ENCODE measurements at regions not wholly inside any gene's neighbourhood (a gene's known extent, or its start where the extent isn't known, plus 50 kb on each side); places are given as distances from the start of the nearest gene placed in this dataset.

DNA sequence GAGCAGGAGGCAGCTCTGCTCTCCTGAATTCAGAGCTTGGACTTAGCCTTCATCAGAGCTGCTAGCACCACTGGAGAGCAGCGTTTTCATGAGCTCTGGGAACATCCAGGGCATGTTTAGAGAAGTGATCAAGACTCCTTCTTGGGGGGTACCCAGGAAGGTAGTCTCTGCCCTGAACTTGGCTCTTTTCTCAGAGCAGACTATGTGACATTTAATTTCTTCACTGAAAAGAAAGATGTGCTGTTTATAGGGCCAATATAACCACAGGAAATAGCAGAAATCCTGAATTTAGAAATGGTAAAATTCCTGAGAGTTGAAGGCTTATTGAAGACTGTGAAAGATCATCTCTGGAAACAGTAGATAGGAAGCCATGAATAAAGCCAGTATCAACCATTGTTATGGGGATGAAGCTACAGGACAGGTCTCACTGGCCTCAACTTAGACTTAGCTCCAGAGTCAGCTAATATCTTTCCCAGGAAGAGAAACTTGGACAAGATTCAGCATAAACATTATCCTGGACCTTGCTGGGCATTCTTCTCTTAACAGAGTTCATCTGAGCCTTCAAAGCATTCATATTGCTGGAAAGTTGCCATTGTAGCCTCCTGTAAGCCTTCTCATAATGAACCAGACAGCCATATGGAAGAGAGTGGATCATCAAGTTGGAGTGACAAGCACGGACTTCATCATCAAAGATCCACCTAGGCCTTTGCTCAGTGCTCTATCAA is 386.6 kb upstream of the THBS1 start:
- DNase-seq: no peak

DNA sequence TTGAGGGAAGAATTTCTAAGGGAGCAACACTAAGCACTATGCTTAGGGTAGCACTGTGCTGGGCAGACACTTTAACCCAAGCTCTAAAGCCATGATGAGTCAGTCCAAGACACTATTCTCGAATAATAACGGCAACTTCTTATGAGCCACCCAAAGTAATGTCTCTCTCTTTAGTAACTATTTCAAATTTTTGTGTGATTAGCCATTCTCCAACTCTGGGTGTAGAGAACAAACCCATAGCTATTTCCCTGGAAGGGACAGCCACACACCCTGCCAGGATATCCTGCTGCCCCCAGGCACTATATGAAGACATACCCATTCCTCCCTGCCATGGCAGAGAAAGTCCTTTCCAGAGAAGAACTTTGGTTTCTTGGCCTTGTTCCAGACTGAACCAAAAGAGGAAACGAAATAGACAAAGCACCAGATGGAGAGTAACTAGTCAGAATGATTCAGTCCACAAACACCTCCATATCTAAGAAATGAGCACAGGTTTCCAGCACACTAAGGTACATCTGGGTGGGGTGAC is 384.9 kb upstream of the THBS1 start:
- no peak for DNase-seq

DNA sequence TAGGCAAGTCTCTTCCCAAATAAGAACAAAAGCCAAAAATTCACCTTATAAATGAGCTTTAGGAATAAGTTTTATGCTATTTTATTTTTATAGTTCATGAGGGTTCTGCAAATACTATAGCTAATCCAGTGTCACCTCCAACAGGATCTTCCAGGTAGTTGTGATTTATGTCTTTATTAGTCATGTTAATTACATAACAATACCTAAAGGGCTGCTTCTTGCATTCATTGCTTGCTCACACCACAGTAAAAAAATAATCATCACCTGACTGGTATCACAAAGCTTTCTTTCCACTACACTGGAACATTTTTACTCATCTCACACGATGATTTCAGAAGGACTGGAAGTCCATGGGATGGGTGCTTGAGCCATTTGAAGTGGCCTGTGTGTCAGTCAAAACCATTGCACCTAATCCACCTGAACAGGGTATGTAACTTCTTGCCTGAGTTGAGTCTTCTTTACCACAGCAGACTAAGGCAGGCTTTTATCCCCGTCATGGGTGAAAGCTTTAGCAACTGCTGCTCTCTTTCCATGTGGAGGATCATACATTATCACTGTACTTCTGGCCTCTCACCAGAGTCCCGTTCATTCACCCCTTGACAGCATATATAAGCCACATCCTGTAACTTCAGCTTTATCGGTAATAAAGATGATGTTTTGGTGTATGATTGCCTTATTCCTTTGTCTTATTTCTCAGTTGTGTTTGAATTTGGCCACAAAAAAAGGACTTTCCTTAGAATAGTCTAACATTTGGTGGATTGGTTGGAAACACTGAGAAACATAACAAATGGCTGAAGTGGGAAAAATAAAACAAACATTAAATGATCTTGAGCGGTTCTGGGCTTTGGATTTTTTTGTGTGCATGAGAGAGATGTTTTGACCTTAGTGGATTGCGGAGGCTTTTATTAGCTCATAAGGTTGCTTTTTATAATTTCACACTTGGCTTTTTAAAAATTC is 382.6 kb upstream of the THBS1 start:
- DNase-seq: no peak

DNA sequence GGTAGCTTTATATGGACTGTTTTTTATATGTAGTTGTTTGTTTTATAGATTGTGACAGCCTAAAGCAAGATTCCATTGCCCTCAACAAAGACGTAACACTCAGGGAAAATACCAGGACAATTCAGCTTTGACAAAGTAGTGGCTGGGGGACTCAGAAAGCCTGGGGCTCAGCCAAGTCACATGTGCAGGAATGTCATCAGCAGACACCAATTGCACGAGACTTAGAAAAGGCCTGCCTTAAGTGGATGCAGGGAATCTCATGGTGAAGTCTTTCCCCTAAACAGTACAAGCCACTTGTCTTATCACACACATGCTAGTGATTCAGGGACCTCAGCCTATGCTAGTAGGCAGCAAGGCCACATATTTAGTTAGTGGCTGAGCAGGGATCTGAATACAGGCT is 381.8 kb upstream of the THBS1 start:
- peak; percentile 76 for DNase-seq

DNA sequence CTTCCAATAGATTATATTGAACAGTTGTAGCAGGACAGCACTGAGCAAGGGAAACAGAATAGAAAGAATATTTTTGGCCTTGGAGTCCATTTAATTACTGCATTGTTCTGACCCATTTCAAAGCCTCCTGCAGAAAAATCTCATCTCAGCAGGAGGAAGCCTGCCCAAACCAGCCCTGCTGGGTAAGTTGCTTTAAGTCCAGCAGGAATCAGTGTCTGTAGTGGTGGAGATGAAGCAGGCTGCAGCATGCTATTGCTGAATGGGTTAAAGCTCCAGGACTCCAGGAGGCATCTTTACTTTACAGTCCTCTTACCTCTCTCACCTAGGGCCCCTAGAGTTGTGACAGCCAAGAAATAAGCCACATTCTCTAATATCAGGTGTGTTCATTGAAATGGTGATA is 380.3 kb upstream of the THBS1 start:
- no peak for DNase-seq

DNA sequence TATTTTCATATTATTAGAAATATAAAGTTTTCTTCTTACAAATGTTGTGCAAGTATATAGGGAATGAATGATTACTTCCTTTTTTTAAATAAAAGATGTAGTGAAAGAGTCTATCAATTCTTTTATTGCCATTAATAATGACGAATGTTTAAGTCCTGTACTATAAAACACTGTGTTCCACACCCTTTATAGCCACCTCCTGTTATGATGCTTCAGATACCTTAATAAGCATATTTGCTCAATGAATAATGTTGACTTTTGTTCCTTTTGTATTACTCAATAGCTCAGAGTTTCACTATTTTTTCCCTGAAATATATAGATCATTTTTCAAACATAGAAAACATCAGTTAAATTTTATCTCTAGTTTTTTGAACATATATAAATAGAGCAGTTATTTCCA is 378.2 kb upstream of the THBS1 start:
- DNase-seq: no peak

DNA sequence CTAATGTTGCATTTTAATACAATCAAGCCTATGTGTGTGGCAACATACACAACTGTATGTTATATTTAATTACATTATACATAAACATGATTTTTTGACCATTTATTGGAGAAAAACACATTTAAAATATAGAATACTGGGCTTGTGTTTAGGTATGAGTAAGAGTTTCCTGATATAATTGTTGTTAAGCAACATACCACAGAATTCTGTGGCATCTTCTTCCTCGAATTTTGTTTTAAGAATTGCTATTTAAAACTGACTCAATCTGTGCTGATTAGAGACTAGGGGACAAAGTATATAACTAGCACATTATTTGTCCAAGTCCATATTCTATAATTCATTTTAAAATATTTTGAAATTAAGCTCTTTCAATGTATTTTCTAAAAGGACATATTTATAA is 376.8 kb upstream of the THBS1 start:
- DNase-seq: no peak

DNA sequence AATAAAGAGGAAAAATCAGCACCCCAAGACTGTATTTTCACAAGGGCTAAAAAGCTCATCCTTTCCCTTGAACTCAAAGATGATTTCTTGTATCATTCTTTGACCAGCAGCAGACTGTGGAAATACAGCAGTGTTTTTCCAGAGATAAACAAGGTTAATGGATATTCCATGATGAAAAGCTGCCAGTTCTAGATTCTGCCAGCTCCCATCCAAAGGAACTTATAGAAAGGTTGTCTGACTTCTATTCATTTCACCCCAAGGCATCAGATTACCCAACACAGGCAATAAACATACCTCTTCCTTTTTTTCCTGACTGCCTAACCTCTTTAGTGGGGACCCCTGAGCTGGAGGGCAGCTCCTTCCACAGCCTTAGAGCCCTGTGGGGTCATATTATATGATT is 375.8 kb upstream of the THBS1 start:
- no peak for DNase-seq

DNA sequence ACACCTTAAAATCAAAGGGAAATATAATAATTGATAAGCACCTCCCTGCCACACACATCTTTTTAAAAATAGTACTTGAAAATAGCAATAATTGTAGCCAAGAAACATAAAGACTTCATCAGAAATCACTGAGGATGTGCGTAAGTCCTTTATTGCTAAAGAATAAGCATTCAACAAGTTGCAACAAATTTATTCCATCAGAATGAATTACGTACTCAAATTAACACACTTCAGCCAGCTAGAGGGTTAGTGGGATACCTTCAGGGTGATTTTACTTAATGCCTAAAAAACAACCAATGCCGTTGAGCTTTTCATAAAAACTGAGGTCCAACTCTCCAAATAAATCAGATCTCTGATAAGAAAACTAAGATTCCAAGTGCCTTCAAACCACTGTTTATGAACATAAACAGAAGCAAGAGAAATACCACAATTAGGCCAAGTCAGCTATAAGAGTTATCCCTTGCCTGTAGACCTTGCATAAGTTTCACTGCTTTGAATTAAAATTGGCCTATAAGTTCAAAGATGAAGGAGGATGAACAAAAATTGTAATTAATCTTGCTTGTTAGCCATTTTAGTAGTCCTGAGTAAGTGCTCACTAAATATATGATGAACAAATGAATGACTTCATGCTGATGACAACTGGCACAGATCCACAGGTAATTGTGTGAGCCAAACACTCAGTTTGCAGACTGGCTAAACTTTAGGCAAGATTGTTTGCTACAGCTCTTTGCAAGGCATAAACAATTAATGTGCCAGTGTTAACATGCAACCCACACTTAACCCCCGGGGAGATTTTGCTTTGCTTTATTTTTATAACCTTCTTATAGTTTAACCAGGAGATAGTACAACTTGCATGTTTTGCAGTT is 375.1 kb upstream of the THBS1 start:
- no peak for DNase-seq

DNA sequence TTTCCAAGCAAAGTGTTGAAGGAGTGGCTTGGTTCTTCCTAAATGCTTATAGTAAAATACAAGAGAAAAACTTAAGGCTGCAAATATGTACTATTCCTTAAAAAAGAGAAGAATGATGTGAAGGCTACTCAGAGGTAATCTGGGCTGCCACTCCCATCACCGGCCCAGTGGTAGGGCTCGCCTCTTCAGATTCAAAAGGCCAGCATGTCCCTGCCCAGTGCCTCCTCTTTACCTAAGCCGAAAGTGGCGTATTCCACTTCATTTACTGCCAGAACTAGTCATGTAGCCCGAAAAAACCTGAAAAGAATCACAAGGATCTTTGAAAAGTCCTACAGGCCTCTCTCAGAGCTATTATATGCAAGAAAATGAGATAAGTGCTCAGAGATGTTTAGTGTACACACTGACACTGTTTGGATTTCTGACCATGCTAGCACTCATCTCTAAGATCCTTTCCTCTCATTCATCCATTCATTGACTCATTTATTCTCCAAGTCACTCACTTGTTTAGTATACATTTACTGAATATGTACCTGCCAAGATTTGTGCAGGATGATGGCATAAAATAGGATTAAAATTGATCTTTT is 373.3 kb upstream of the THBS1 start:
- no peak for DNase-seq

DNA sequence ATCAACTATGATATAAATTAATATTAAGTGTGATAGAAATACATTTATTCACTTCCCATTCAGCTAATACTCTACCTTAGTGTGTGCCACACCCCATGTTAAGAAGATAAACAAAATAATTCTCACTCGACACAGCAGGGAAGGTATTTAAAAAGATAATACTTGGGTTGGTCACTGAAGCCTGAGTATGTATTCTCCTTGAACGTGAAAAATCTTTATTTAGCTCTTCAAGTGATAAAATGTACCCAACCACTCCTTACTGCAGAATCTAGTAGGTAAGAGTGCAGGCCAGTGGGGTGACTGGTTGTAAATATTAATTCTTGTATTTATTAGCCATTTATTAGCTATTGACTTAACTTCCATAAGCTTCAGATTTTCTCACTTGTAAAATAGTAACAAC is 372.7 kb upstream of the THBS1 start:
- no peak for DNase-seq

DNA sequence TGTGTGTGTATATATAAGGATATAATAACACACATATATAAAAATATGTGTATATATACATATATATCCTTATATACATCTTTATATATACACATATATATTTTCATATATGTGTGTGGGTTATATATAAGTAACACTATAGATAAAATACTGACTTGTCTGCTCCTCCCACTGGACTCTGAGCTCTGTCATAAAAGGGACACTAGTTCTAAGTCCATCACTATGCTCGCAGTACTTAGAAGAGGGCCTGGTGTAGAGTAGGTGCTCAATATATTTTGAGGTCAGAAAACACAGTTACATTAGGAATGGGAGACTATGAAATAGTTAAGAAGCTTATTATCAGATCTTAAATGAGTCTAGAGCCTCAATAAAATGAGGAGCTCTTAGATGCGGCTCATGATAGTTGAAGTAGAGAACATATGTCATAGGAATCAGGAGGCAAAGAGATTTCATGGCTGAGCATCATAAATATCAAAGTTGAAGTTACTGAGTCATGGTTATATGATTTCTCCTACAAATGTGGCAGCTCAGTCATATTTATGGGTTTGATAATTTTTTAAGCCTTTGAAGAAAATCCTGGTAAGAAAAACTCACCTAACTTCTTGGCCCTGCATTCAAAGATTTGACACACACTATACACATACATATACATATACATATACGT is 371.2 kb upstream of the THBS1 start:
- no peak for DNase-seq

DNA sequence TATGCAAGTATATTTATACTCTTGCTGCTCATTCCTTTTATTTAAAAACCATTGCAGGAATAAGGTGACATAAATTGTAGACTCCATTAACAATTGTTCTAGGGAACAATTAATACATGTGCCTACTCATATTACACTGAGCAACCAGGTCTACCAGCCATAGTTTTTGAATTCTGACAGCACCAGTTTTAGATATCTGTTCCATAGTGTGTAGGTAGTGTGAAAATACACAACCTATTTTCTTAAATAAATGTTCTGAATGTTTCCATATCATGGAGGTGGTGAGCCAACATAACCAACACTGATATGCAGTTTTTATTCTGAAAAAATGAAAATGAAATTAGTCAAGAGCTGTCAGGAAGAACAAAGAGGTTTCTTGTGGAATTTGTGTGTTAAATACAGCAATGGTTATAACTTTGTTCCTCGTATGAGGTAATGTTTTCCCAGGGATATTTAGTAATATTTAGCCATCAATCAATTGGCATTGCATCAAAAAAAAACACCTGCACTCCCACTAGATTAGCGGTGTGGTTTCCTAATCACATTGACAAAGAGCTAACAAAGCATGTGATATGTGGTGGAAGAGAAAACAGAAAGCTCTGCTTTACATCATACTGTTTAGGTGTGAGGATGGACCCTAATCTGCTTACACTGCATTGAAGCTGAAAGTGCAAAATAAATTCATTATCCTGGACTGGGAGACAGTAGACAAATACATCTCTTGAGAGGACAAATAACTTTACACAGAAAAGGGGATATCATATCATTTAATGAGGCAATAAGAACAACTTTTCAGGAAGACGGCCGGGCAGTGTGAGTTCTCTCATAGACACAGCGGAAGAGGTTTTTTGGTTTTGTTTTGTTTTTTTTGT is 369.5 kb upstream of the THBS1 start:
- DNase-seq: no peak

DNA sequence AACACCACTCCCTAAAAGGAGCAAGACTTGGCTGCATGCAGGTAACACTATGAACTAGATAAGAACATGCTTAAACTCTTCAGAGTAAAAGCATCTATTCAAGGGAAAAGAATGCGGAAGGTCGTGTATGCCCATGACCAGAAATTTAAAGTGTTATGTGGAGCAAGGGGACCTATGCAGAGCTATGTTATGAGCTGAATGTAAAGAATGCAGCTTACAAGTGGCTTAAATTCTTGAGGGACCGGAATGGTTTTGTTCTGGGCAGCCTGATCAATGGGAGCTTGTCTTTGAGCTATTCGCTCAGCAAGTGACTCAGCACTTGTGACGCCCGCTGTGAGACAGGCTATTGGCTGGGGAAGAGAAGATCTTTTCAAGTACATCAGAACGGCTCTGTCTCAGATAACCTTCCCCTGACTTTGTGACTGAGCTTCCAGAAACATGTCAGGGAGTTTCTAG is 367.5 kb upstream of the THBS1 start:
- DNase-seq: peak; percentile 52

DNA sequence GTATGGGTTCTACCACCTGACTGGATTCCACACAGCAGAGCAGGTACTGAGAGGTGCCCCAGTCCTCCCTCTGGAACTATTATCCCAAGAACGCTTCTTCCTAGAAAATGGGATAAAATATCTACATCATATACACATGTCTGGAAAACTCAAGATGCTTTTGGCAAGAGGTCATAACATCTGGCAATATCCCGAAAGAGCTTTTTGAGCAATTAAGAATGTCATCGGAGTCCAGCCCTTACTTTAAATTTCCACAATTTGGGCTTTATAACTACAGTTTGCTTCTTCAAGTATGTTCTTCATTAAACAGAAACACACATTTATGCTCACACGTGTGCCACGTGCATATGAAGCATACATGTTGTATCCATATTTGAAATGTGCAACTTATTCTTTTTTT is 365.9 kb upstream of the THBS1 start:
- DNase-seq: peak; percentile 32

DNA sequence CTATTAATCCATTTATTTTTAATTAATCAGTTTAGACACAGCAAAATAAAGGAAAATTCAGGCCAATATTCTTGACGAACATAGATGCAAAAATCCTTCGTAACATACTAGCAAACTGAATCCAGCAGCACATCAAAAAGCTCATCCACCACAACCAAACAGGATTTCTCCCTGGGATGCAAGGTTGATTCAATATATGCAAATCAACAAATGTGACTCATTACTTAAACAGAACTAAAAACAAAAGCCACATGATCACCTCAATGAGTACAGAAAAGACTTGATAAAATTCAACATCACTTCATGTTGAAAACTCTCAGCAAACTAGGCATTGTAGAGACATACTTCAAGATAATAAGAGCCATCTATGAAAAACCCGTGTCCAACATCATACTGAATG is 364.1 kb upstream of the THBS1 start:
- no peak for DNase-seq

DNA sequence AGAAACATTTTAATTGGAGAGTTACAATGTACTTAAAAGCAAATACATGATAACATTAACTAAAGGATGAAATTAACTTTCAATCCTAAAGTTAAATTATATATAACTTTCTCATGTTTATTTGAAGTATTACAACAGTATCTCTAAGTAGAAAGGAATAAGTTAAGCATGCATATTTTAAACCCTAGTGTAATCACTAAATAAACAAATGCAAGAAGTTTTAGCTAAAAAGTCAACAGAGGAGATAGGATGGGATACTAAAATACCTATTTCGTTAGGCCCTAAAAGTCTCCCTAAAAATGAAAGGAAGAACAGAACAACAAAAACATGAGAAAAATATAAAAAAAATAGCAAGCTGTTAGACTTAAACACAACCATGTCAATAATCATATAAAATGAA is 361.3 kb upstream of the THBS1 start:
- no peak for DNase-seq

DNA sequence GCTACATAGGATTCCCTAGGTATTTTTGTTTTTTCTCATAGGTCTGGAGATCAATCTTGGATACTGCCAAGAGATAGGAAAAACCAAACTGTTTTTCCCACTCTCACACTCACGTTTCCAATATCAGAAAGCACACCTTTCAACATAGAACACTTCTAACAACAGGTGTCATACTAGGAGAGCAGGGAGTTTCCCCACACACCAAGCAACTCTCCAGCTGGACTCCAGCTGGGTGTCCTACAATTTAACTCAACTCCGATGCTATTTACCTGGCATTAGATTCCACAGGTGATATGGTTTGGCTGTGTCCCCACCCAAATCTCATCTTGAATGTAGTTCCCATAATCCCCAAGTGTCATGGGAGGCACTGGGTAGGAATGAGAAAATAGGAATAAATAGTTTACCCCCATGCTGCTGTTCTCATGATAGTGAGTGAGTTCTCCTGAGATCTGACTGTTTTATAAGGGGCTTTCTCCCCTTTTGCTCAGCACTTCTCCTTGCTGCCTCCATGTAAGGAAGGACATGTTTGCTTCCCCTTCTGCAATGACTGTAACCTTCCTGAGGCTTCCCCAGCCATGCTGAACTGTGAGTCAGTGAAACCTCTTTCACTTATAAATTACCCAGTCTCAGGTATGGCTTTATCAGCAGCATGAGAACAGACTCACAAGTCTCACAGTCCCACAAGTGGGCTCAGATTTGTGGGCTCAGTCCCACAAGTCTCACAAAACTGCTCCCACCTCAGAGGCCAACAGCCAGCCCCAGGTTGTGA is 354.5 kb upstream of the THBS1 start:
- DNase-seq: no peak

DNA sequence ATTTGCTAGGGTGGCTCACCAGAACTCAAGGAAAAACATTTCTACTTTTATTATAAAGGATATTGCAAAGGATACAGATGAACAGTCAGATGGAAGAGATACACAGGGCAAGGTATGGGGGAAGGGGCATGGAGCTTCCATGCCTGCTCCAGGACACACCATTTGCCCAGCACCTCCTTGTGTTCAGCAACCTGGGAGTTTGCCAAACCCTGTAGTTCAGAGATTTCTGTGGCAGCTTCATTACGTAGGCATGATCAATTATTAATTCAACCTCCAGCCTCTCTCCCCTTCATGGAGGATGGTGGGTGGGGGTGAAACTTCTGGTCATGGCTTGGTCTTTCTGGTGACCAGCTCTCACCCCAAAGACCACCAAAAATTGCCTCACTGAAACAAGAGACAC is 353.9 kb upstream of the THBS1 start:
- DNase-seq: no peak

DNA sequence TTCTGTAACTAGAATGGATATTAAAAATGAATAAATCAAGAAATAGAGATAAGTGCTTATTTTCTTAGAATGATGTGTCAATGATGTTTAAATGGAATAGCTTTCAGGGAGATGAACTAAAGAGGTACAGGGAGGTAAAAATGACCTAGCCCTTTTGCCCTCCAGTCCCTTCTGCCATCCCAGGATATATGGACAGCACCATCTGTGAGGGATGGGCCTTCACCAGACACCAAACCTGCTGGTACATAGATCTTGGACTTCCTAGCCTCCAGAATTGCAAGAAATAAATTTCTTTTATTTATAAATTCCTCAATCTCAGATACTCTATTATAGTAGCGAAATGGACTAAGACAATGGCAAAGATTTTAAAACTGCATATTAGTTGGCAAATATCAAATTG is 352.0 kb upstream of the THBS1 start:
- DNase-seq: no peak
